ENCODE measurements at regions not wholly inside any gene's neighbourhood (a gene's known extent, or its start where the extent isn't known, plus 50 kb on each side); places are given as distances from the start of the nearest gene placed in this dataset.

- no peak for TF ChIP-seq CTCF (IDR thresholded peaks at IDR 0.05)
Measured at GRCh38 chr5:53323511-53323910, 156.9 kb upstream of the FST start.

- no peak for TF ChIP-seq CTCF (IDR thresholded peaks at IDR 0.05)
Measured at GRCh38 chr5:53323943-53324642, 156.3 kb upstream of the FST start.

GRCh38 chr5:53326424-53327153 is 153.8 kb upstream of the FST start:
- no peak for TF ChIP-seq CTCF (IDR thresholded peaks at IDR 0.05)

GRCh38 chr5:53327811-53328334 is 152.6 kb upstream of the FST start:
- no peak for TF ChIP-seq CTCF (IDR thresholded peaks at IDR 0.05)

GRCh38 chr5:53330491-53330890 is 149.9 kb upstream of the FST start:
- no peak for TF ChIP-seq CTCF (IDR thresholded peaks at IDR 0.05)

GRCh38 chr5:53331463-53331862 is 149.0 kb upstream of the FST start:
- no peak for TF ChIP-seq CTCF (IDR thresholded peaks at IDR 0.05)

- no peak for TF ChIP-seq CTCF (IDR thresholded peaks at IDR 0.05)
Measured at GRCh38 chr5:53333160-53333559, 147.3 kb upstream of the FST start.

Data from LNCAP (cell line).